Muscle of leg (tissue), 3 donors: ENCODE measurements at regions not wholly inside any gene's neighbourhood (a gene's known extent, or its start where the extent isn't known, plus 50 kb on each side); places are given as distances from the start of the nearest gene placed in this dataset.
"Not testable (repeated sequence)": the region's sequence is repeated elsewhere in the genome, so short reads cannot be mapped to it uniquely, and the experiment has no call there.

Source experiments
- DNase-seq: peaks from one replicate; pipeline ENCODE4 v3.0.0; 2013
- H3K27ac ChIP-seq: one replicate; pipeline ENCODE4 v1.5.1; 2013; ENCODE audit warnings: mild to moderate bottlenecking, low read length, control low read depth
- H3K27me3 ChIP-seq: one replicate; pipeline ENCODE4 v1.6.1; 2013; ENCODE audit warnings: low read length; ENCODE audit not compliant: control insufficient read depth, insufficient read depth
- H3K36me3 ChIP-seq: one replicate; pipeline ENCODE4 v1.6.1; 2013; ENCODE audit warnings: low read length; ENCODE audit not compliant: control insufficient read depth, insufficient read depth
- H3K4me1 ChIP-seq: one replicate; pipeline ENCODE4 v1.6.1; 2013; ENCODE audit warnings: low read length; ENCODE audit not compliant: control insufficient read depth, insufficient read depth
- H3K4me3 ChIP-seq: one replicate; pipeline ENCODE4 v1.5.1; 2013; ENCODE audit warnings: low read length, control low read depth
- H3K9me3 ChIP-seq: replicated peaks from 2 replicates; pipeline ENCODE4 v1.6.1; 2013; ENCODE audit warnings: low read depth, low read length; ENCODE audit not compliant: control insufficient read depth
- whole genome bisulfite sequencing: methylation state at CpG from one replicate; pipeline ENCODE4 v1.1.5; 2013; ENCODE audit warnings: missing lambda C conversion rate; ENCODE audit not compliant: insufficient coverage; 5-methylcytosine and 5-hydroxymethylcytosine counted together

GRCh38 chr2:129504646-129505045 lies 474.8 kb upstream of the RAB6C start:
- no peaks in the 10 kb centered on the region for H3K36me3 ChIP-seq
- no peak overlapping the region for H3K4me3 ChIP-seq
- no peak for DNase-seq
- H3K27ac ChIP-seq, result no peak overlapping the region
- no peaks in the 10 kb centered on the region for H3K27me3 ChIP-seq
- no peaks in the 10 kb centered on the region for H3K4me1 ChIP-seq
- no CpG with 5 or more reads among the region's 3 CpGs for WGBS
- H3K9me3 ChIP-seq, result no peaks in the 10 kb centered on the region

GRCh38 chr2:129518937-129519336 lies 460.5 kb upstream of the RAB6C start:
- H3K4me3 ChIP-seq, result no peak overlapping the region

GRCh38 chr2:129532158-129532557 lies 447.3 kb upstream of the RAB6C start:
- not testable (repeated sequence) for H3K4me1 ChIP-seq, H3K27ac ChIP-seq, H3K27me3 ChIP-seq, H3K9me3 ChIP-seq, H3K4me3 ChIP-seq, H3K36me3 ChIP-seq, DNase-seq
- 100% methylated on average over 4 of the region's 9 CpGs for WGBS

More at GRCh38 chr2:129518937-129519336, 460.5 kb upstream of the RAB6C start:
- no peaks in the 10 kb centered on the region for H3K4me1 ChIP-seq
- H3K36me3 ChIP-seq, result no peaks in the 10 kb centered on the region
- 83% methylated on average over 1 of the region's 4 CpGs for WGBS
- DNase-seq, result no peak
- no peaks in the 10 kb centered on the region for H3K27me3 ChIP-seq
- no peaks in the 10 kb centered on the region for H3K9me3 ChIP-seq
- no peak overlapping the region for H3K27ac ChIP-seq

- no peaks in the 10 kb centered on the region for H3K27me3 ChIP-seq
- H3K4me1 ChIP-seq, result no peaks in the 10 kb centered on the region
- H3K9me3 ChIP-seq, result peaks cover under 1% of the 10 kb centered on the region
- WGBS, result no CpG with 5 or more reads among the region's 3 CpGs
- DNase-seq, result no peak
- H3K4me3 ChIP-seq, result no peak overlapping the region
- H3K36me3 ChIP-seq, result no peaks in the 10 kb centered on the region
- H3K27ac ChIP-seq, result no peak overlapping the region
Measured at GRCh38 chr2:129548880-129549279, 430.6 kb upstream of the RAB6C start.

- Histone ChIP-seq H3K9me3 (no peaks in the 10 kb centered on the region), H3K27ac (no peak overlapping the region), H3K4me3 (no peak overlapping the region), H3K4me1 (no peaks in the 10 kb centered on the region), H3K27me3 (no peaks in the 10 kb centered on the region), H3K36me3 (no peaks in the 10 kb centered on the region)
- WGBS, result no CpG with 5 or more reads among the region's 4 CpGs
- no peak for DNase-seq
Measured at GRCh38 chr2:129550536-129550935, 428.9 kb upstream of the RAB6C start.

- 31% methylated on average over 2 of the region's 3 CpGs for WGBS
- Histone ChIP-seq H3K4me1 (no peaks in the 10 kb centered on the region), H3K27me3 (no peaks in the 10 kb centered on the region), H3K36me3 (no peaks in the 10 kb centered on the region), H3K4me3 (no peak overlapping the region), H3K27ac (no peak overlapping the region), H3K9me3 (no peaks in the 10 kb centered on the region)
- DNase-seq, result no peak
Measured at GRCh38 chr2:129554373-129554772, 425.1 kb upstream of the RAB6C start.

GRCh38 chr2:129559101-129559500 lies 420.4 kb upstream of the RAB6C start:
- WGBS, result 43% methylated on average over 5 of the region's 8 CpGs
- H3K27ac ChIP-seq, result no peak overlapping the region
- H3K27me3 ChIP-seq, result no peaks in the 10 kb centered on the region
- no peaks in the 10 kb centered on the region for H3K4me1 ChIP-seq
- no peak overlapping the region for H3K4me3 ChIP-seq
- no peaks in the 10 kb centered on the region for H3K9me3 ChIP-seq
- DNase-seq, result no peak
- H3K36me3 ChIP-seq, result no peaks in the 10 kb centered on the region

GRCh38 chr2:129565551-129566109 lies 413.8 kb upstream of the RAB6C start:
- peak; percentile 19 for DNase-seq
- Histone ChIP-seq H3K4me3 (no peak overlapping the region), H3K4me1 (no peaks in the 10 kb centered on the region), H3K36me3 (no peaks in the 10 kb centered on the region), H3K9me3 (no peaks in the 10 kb centered on the region), H3K27ac (no peak overlapping the region), H3K27me3 (no peaks in the 10 kb centered on the region)
- 43% methylated on average over 3 of the region's 5 CpGs for WGBS

- H3K36me3 ChIP-seq, H3K9me3 ChIP-seq, H3K27ac ChIP-seq, DNase-seq, H3K4me1 ChIP-seq, H3K27me3 ChIP-seq, H3K4me3 ChIP-seq: not testable (repeated sequence)
- no CpG with 5 or more reads among the region's 2 CpGs for WGBS
Measured at GRCh38 chr2:129570812-129571211, 408.7 kb upstream of the RAB6C start.

- Histone ChIP-seq H3K9me3 (no peaks in the 10 kb centered on the region), H3K4me1 (no peaks in the 10 kb centered on the region), H3K36me3 (no peaks in the 10 kb centered on the region), H3K27ac (no peak overlapping the region), H3K4me3 (no peak overlapping the region), H3K27me3 (no peaks in the 10 kb centered on the region)
- no CpG with 5 or more reads among the region's 2 CpGs for WGBS
- no peak for DNase-seq
Measured at GRCh38 chr2:129575431-129575830, 404.0 kb upstream of the RAB6C start.

GRCh38 chr2:129575880-129576279 lies 403.6 kb upstream of the RAB6C start:
- Histone ChIP-seq H3K4me1 (no peaks in the 10 kb centered on the region), H3K36me3 (no peaks in the 10 kb centered on the region), H3K4me3 (no peak overlapping the region), H3K27ac (no peak overlapping the region), H3K27me3 (no peaks in the 10 kb centered on the region), H3K9me3 (no peaks in the 10 kb centered on the region)
- no peak for DNase-seq
- 100% methylated on average over 1 of the region's 4 CpGs for WGBS
